Breast epithelium (tissue), 3 donors: ENCODE measurements at regions not wholly inside any gene's neighbourhood (a gene's known extent, or its start where the extent isn't known, plus 50 kb on each side); places are given as distances from the start of the nearest gene placed in this dataset.

Experiments
- POLR2A ChIP-seq: fragments of 450-650 bp; IDR thresholded peaks from one replicate; pipeline ENCODE4 v1.6.1; 2016; ENCODE audit warnings: antibody characterized with exemption, mild to moderate bottlenecking, moderate library complexity
- POLR2AphosphoS5 ChIP-seq, 3 donors: sonication (generic); formaldehyde crosslinking; IDR thresholded peaks; one replicate each; pipeline ENCODE4 v1.6.1; 2017; ENCODE audit warnings: antibody characterized with exemption in 3 of 3
- TF ChIP-seq, protein P1 (sequence below), 3 donors: fragments of 450-650 bp; IDR thresholded peaks; one replicate each; pipeline ENCODE4 v1.5.1; 2016 to 2017; ENCODE audit warnings: antibody characterized with exemption in 3 of 3, mild to moderate bottlenecking in 3 of 3, moderate library complexity in 3 of 3

DNA sequence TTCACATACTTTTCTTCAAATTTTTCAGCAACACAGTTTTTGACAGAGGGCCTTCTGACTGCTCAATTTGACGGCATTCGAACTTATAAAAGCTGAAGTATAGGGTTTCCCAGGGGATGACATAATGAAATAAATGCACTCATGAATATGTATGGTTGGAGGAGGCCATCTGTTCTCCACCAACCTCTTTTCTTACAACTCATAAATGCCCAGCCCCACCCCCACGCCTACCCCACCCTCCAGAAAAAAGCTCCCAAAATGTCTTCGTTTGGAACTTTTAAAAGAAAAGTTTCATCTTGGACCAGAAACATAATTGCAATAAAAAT, 211.6 kb upstream of the LRRN1 start:
- TF ChIP-seq, protein P1, sequence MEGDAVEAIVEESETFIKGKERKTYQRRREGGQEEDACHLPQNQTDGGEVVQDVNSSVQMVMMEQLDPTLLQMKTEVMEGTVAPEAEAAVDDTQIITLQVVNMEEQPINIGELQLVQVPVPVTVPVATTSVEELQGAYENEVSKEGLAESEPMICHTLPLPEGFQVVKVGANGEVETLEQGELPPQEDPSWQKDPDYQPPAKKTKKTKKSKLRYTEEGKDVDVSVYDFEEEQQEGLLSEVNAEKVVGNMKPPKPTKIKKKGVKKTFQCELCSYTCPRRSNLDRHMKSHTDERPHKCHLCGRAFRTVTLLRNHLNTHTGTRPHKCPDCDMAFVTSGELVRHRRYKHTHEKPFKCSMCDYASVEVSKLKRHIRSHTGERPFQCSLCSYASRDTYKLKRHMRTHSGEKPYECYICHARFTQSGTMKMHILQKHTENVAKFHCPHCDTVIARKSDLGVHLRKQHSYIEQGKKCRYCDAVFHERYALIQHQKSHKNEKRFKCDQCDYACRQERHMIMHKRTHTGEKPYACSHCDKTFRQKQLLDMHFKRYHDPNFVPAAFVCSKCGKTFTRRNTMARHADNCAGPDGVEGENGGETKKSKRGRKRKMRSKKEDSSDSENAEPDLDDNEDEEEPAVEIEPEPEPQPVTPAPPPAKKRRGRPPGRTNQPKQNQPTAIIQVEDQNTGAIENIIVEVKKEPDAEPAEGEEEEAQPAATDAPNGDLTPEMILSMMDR (IDR thresholded peaks at IDR 0.05), result no peak
- TF ChIP-seq POLR2AphosphoS5 (IDR thresholded peaks at IDR 0.05) (no peak), POLR2A (no peak)
